ENCODE measurements at regions not wholly inside any gene's neighbourhood (a gene's known extent, or its start where the extent isn't known, plus 50 kb on each side); places are given as distances from the start of the nearest gene placed in this dataset.

DNA sequence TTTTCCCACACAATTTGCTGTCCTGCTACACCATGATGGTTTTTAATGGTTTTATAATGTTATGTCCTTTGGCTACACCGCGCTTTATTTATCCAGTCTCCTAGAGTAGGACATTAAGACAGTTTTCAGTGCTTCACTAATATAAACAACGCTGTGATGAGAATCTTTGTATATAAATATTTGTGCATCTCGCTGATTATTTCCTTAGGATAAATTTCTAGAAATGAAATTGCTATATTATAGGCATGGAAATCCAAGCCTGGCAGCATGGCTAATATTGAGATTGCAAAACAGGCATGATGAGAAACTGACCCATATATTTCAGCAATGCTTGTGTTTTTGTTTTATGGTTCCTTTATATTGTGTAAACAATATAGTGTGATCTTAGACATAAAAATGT is 81.4 kb upstream of the ATXN1 start:
- no peaks in the 10 kb centered on the region for H4K20me1 ChIP-seq (ENCODE audit: insufficient read depth)
- POLR2A ChIA-PET = no interaction called here
- no peak overlapping the region for H3K4me2 ChIP-seq
- H3K36me3 ChIP-seq (replicated peaks in 1 of 2; ENCODE audit: control insufficient read depth in 1 of 2, insufficient read depth in 2 of 2, low read length in 1 of 2) = no peaks in the 10 kb centered on the region
- no peaks in the 10 kb centered on the region for H3K9me3 ChIP-seq
- no peaks in the 10 kb centered on the region for H3K27me3 ChIP-seq (ENCODE audit: insufficient read depth)
- H2AFZ ChIP-seq (ENCODE audit: low read depth) = no peak overlapping the region
- WGBS (ENCODE audit: low lambda C conversion rate) = 89% methylated on average over 4 of the region's 4 CpGs
- H3K9me2 ChIP-seq = no peaks in the 10 kb centered on the region
- no peak overlapping the region for H3K4me3 ChIP-seq (ENCODE audit: low read depth in 2 of 2, low read length in 1 of 2)
- H3K79me2 ChIP-seq (ENCODE audit: insufficient read depth) = no peaks in the 10 kb centered on the region
- DNase-seq = no peak
- H3K9ac ChIP-seq = no peak overlapping the region
- no peak overlapping the region for H3K27ac ChIP-seq (ENCODE audit: low read depth in 2 of 2, low read length in 1 of 2)
- H3K4me1 ChIP-seq (ENCODE audit: control insufficient read depth in 1 of 2, insufficient read depth in 2 of 2, low read depth in 1 of 2, low read length in 1 of 2) = peaks cover 6% of the 10 kb centered on the region in 2 experiments; a peak in 3 of 4 replicates
- no peak for TF ChIP-seq EZH2phosphoT487 (IDR thresholded peaks at IDR 0.05; ENCODE audit: borderline replicate concordance, low read depth)
- TF ChIP-seq, protein P1, sequence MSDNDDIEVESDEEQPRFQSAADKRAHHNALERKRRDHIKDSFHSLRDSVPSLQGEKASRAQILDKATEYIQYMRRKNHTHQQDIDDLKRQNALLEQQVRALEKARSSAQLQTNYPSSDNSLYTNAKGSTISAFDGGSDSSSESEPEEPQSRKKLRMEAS (IDR thresholded peaks at IDR 0.05; ENCODE audit: low read depth) = no peak
- no peak for TF ChIP-seq MXI1 (IDR thresholded peaks at IDR 0.05; ENCODE audit: low read depth, low read length)
- TF ChIP-seq, protein P2, sequence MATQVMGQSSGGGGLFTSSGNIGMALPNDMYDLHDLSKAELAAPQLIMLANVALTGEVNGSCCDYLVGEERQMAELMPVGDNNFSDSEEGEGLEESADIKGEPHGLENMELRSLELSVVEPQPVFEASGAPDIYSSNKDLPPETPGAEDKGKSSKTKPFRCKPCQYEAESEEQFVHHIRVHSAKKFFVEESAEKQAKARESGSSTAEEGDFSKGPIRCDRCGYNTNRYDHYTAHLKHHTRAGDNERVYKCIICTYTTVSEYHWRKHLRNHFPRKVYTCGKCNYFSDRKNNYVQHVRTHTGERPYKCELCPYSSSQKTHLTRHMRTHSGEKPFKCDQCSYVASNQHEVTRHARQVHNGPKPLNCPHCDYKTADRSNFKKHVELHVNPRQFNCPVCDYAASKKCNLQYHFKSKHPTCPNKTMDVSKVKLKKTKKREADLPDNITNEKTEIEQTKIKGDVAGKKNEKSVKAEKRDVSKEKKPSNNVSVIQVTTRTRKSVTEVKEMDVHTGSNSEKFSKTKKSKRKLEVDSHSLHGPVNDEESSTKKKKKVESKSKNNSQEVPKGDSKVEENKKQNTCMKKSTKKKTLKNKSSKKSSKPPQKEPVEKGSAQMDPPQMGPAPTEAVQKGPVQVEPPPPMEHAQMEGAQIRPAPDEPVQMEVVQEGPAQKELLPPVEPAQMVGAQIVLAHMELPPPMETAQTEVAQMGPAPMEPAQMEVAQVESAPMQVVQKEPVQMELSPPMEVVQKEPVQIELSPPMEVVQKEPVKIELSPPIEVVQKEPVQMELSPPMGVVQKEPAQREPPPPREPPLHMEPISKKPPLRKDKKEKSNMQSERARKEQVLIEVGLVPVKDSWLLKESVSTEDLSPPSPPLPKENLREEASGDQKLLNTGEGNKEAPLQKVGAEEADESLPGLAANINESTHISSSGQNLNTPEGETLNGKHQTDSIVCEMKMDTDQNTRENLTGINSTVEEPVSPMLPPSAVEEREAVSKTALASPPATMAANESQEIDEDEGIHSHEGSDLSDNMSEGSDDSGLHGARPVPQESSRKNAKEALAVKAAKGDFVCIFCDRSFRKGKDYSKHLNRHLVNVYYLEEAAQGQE (IDR thresholded peaks at IDR 0.05; ENCODE audit: low read depth, low read length) = no peak
- TF ChIP-seq, protein P3, sequence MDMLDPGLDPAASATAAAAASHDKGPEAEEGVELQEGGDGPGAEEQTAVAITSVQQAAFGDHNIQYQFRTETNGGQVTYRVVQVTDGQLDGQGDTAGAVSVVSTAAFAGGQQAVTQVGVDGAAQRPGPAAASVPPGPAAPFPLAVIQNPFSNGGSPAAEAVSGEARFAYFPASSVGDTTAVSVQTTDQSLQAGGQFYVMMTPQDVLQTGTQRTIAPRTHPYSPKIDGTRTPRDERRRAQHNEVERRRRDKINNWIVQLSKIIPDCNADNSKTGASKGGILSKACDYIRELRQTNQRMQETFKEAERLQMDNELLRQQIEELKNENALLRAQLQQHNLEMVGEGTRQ (IDR thresholded peaks at IDR 0.05; ENCODE audit: borderline replicate concordance, low read depth, low read length) = no peak
- TF ChIP-seq YY1 (IDR thresholded peaks at IDR 0.05; ENCODE audit: low read depth) = no peak
- TF ChIP-seq, protein P4, sequence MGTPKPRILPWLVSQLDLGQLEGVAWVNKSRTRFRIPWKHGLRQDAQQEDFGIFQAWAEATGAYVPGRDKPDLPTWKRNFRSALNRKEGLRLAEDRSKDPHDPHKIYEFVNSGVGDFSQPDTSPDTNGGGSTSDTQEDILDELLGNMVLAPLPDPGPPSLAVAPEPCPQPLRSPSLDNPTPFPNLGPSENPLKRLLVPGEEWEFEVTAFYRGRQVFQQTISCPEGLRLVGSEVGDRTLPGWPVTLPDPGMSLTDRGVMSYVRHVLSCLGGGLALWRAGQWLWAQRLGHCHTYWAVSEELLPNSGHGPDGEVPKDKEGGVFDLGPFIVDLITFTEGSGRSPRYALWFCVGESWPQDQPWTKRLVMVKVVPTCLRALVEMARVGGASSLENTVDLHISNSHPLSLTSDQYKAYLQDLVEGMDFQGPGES (IDR thresholded peaks at IDR 0.05; ENCODE audit: low read depth, low read length) = no peak
- TF ChIP-seq, protein P5, sequence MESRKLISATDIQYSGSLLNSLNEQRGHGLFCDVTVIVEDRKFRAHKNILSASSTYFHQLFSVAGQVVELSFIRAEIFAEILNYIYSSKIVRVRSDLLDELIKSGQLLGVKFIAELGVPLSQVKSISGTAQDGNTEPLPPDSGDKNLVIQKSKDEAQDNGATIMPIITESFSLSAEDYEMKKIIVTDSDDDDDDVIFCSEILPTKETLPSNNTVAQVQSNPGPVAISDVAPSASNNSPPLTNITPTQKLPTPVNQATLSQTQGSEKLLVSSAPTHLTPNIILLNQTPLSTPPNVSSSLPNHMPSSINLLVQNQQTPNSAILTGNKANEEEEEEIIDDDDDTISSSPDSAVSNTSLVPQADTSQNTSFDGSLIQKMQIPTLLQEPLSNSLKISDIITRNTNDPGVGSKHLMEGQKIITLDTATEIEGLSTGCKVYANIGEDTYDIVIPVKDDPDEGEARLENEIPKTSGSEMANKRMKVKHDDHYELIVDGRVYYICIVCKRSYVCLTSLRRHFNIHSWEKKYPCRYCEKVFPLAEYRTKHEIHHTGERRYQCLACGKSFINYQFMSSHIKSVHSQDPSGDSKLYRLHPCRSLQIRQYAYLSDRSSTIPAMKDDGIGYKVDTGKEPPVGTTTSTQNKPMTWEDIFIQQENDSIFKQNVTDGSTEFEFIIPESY (IDR thresholded peaks at IDR 0.05; ENCODE audit: borderline replicate concordance, low read depth) = no peak
- no peak for TF ChIP-seq CHD2 (IDR thresholded peaks at IDR 0.05; ENCODE audit: low read length, partially characterized antibody)
- no peak for TF ChIP-seq SMC3 (IDR thresholded peaks at IDR 0.05; ENCODE audit: low read depth, low read length)
- no peak for TF ChIP-seq FOXJ3 (CRISPR knock-in tag; IDR thresholded peaks at IDR 0.05)
- TF ChIP-seq, protein P6, sequence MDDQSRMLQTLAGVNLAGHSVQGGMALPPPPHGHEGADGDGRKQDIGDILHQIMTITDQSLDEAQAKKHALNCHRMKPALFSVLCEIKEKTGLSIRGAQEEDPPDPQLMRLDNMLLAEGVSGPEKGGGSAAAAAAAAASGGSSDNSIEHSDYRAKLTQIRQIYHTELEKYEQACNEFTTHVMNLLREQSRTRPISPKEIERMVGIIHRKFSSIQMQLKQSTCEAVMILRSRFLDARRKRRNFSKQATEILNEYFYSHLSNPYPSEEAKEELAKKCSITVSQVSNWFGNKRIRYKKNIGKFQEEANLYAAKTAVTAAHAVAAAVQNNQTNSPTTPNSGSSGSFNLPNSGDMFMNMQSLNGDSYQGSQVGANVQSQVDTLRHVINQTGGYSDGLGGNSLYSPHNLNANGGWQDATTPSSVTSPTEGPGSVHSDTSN (IDR thresholded peaks at IDR 0.05) = no peak
- H3F3A ChIP-seq (replicated peaks; ENCODE audit: insufficient read depth) = no peaks in the 10 kb centered on the region
- CTCF ChIA-PET = no interaction called here
